ENCODE measurements at regions not wholly inside any gene's neighbourhood (a gene's known extent, or its start where the extent isn't known, plus 50 kb on each side); places are given as distances from the start of the nearest gene placed in this dataset.

GRCh38 chr2:175535631-175536030 lies 354.1 kb upstream of the ATP5MC3 start:
- H3K4me3 ChIP-seq (ENCODE audit: low read depth, low read length), result no peak overlapping the region
- ChIA-PET CTCF (no interaction called here), POLR2A (no interaction called here)
- DNase-seq (ENCODE audit: low read depth, low spot score), result no peak
- TF ChIP-seq, protein P1, sequence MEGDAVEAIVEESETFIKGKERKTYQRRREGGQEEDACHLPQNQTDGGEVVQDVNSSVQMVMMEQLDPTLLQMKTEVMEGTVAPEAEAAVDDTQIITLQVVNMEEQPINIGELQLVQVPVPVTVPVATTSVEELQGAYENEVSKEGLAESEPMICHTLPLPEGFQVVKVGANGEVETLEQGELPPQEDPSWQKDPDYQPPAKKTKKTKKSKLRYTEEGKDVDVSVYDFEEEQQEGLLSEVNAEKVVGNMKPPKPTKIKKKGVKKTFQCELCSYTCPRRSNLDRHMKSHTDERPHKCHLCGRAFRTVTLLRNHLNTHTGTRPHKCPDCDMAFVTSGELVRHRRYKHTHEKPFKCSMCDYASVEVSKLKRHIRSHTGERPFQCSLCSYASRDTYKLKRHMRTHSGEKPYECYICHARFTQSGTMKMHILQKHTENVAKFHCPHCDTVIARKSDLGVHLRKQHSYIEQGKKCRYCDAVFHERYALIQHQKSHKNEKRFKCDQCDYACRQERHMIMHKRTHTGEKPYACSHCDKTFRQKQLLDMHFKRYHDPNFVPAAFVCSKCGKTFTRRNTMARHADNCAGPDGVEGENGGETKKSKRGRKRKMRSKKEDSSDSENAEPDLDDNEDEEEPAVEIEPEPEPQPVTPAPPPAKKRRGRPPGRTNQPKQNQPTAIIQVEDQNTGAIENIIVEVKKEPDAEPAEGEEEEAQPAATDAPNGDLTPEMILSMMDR (IDR thresholded peaks at IDR 0.05; ENCODE audit: insufficient read depth, low read length, missing control alignments), result no peak

- POLR2A ChIA-PET, result no interaction called here
- DNase-seq (ENCODE audit: low read depth, low spot score), result no peak
- TF ChIP-seq, protein P1 (IDR thresholded peaks at IDR 0.05; ENCODE audit: insufficient read depth, low read length, missing control alignments), result no peak
- CTCF ChIA-PET, result no interaction called here
- no peak overlapping the region for H3K4me3 ChIP-seq (ENCODE audit: low read depth, low read length)
Observed at GRCh38 chr2:175525975-175526374, 344.5 kb upstream of the ATP5MC3 start.

- DNase-seq (ENCODE audit: low read depth, low spot score), result no peak
- TF ChIP-seq, protein P1 (IDR thresholded peaks at IDR 0.05; ENCODE audit: insufficient read depth, low read length, missing control alignments), result no peak
- CTCF ChIA-PET, result no interaction called here
- no peak overlapping the region for H3K4me3 ChIP-seq (ENCODE audit: low read depth, low read length)
- POLR2A ChIA-PET, result no interaction called here
Observed at GRCh38 chr2:175523001-175523400, 341.5 kb upstream of the ATP5MC3 start.

GRCh38 chr2:175518206-175518605 lies 336.7 kb upstream of the ATP5MC3 start:
- H3K4me3 ChIP-seq (ENCODE audit: low read depth, low read length), result no peak overlapping the region
- no peak for DNase-seq (ENCODE audit: low read depth, low spot score)
- CTCF ChIA-PET, result no interaction called here
- POLR2A ChIA-PET, result no interaction called here
- TF ChIP-seq, protein P1 (IDR thresholded peaks at IDR 0.05; ENCODE audit: insufficient read depth, low read length, missing control alignments), result no peak

- H3K4me3 ChIP-seq (ENCODE audit: low read depth, low read length), result no peak overlapping the region
- no peak for DNase-seq (ENCODE audit: low read depth, low spot score)
- TF ChIP-seq, protein P1 (IDR thresholded peaks at IDR 0.05; ENCODE audit: insufficient read depth, low read length, missing control alignments), result no peak
- ChIA-PET POLR2A (no interaction called here), CTCF (no interaction called here)
Observed at GRCh38 chr2:175516555-175516954, 335.0 kb upstream of the ATP5MC3 start.

- DNase-seq (ENCODE audit: low read depth, low spot score), result no peak
- H3K4me3 ChIP-seq (ENCODE audit: low read depth, low read length), result no peak overlapping the region
- ChIA-PET CTCF (no interaction called here), POLR2A (no interaction called here)
- TF ChIP-seq, protein P1 (IDR thresholded peaks at IDR 0.05; ENCODE audit: insufficient read depth, low read length, missing control alignments), result no peak
Observed at GRCh38 chr2:175500255-175500654, 318.7 kb upstream of the ATP5MC3 start.

Measured in AG04449 (cell line).